RPMI8226 (cell line): ENCODE measurements at regions not wholly inside any gene's neighbourhood (a gene's known extent, or its start where the extent isn't known, plus 50 kb on each side); places are given as distances from the start of the nearest gene placed in this dataset.

ENCODE experiments used
- DNase-seq: peaks from one replicate; pipeline ENCODE4 v3.0.0-alpha.2; 2015

GRCh38 chr3:81936817-81937216, 175.4 kb upstream of the GBE1 start:
- no peak for DNase-seq

GRCh38 chr3:81932681-81933080, 171.2 kb upstream of the GBE1 start:
- DNase-seq = no peak

- no peak for DNase-seq
These were observed 170.1 kb upstream of the GBE1 start for GRCh38 chr3:81931265-81932251.

GRCh38 chr3:81929697-81930096, 168.3 kb upstream of the GBE1 start:
- peak; percentile 29 for DNase-seq

GRCh38 chr3:81927811-81928210, 166.4 kb upstream of the GBE1 start:
- no peak for DNase-seq

- DNase-seq = no peak
These were observed 163.9 kb upstream of the GBE1 start for GRCh38 chr3:81925385-81925784.

GRCh38 chr3:81923038-81923437, 161.6 kb upstream of the GBE1 start:
- no peak for DNase-seq

- no peak for DNase-seq
These were observed 161.0 kb upstream of the GBE1 start for GRCh38 chr3:81922404-81922803.

- DNase-seq = no peak
These were observed 159.4 kb upstream of the GBE1 start for GRCh38 chr3:81920816-81921215.

GRCh38 chr3:81916890-81917289, 155.4 kb upstream of the GBE1 start:
- DNase-seq = no peak

GRCh38 chr3:81913886-81914663, 152.6 kb upstream of the GBE1 start:
- no peak for DNase-seq

- DNase-seq = no peak
These were observed 149.8 kb upstream of the GBE1 start for GRCh38 chr3:81911221-81911620.

GRCh38 chr3:81910244-81910852, 148.9 kb upstream of the GBE1 start:
- peak; percentile 68 for DNase-seq

- DNase-seq = no peak
These were observed 148.4 kb upstream of the GBE1 start for GRCh38 chr3:81909796-81910195.

- DNase-seq = no peak
These were observed 147.1 kb upstream of the GBE1 start for GRCh38 chr3:81908561-81908960.

- no peak for DNase-seq
These were observed 136.9 kb upstream of the GBE1 start for GRCh38 chr3:81898336-81898735.

GRCh38 chr3:81894598-81894997, 133.2 kb upstream of the GBE1 start:
- no peak for DNase-seq

GRCh38 chr3:81891055-81891895, 129.8 kb upstream of the GBE1 start:
- no peak for DNase-seq

GRCh38 chr3:81888914-81889557, 127.6 kb upstream of the GBE1 start:
- no peak for DNase-seq

GRCh38 chr3:81887448-81887847, 126.0 kb upstream of the GBE1 start:
- no peak for DNase-seq

GRCh38 chr3:81886081-81886480, 124.6 kb upstream of the GBE1 start:
- DNase-seq = no peak

- DNase-seq = no peak
These were observed 123.3 kb upstream of the GBE1 start for GRCh38 chr3:81884791-81885190.
